HEK293T (cell line): ENCODE measurements at regions not wholly inside any gene's neighbourhood (a gene's known extent, or its start where the extent isn't known, plus 50 kb on each side); places are given as distances from the start of the nearest gene placed in this dataset.

ENCODE experiments used
- CTBP1 ChIP-seq: fragments of 450-650 bp; IDR thresholded peaks from 2 replicates; pipeline ENCODE4 v1.6.1; 2016; ENCODE audit warnings: borderline replicate concordance
- HDGF ChIP-seq: fragments of 450-650 bp; IDR thresholded peaks from 2 replicates; pipeline ENCODE4 v1.6.1; 2017; ENCODE audit warnings: antibody characterized with exemption, borderline replicate concordance

- TF ChIP-seq HDGF (no peak), CTBP1 (no peak)
These were observed 232.6 kb downstream of the MED10 start for GRCh38 chr5:6145616-6146237.
